CD8-positive, alpha-beta memory T cell (primary cell): ENCODE measurements at regions not wholly inside any gene's neighbourhood (a gene's known extent, or its start where the extent isn't known, plus 50 kb on each side); places are given as distances from the start of the nearest gene placed in this dataset.

ENCODE experiments used
- CTCF ChIA-PET: fragments of 350-600 bp; sonication (Branson Sonifier 250); formaldehyde crosslinking; loops from one replicate; lab custom pipeline; 2021; ENCODE audit warnings: antibody characterized with exemption; lab: Charles Lee
- POLR2A ChIA-PET: fragments of 350-600 bp; sonication (Branson Sonifier 250); formaldehyde crosslinking; loops from one replicate; lab custom pipeline; 2021; ENCODE audit warnings: antibody characterized with exemption; lab: Charles Lee
- DNase-seq, 5 donors: peaks; one replicate each; pipeline versions ENCODE4 v3.0.0 to v3.0.0-alpha.2; 2020 to 2022; ENCODE audit warnings: mixed read lengths in 1 of 5
- H3K27ac ChIP-seq: one replicate; pipeline ENCODE4 v1.7.0; 2013; ENCODE audit warnings: low read depth, mild to moderate bottlenecking, low read length, moderate library complexity
- H3K27me3 ChIP-seq: 2 replicates; pipeline ENCODE4 v1.7.0; 2013; ENCODE audit warnings: low read length, mild to moderate bottlenecking; ENCODE audit not compliant: insufficient read depth, poor library complexity, severe bottlenecking
- H3K36me3 ChIP-seq: 2 replicates; pipeline ENCODE4 v1.7.0; 2013; ENCODE audit warnings: mild to moderate bottlenecking, low read length, moderate library complexity; ENCODE audit not compliant: insufficient read depth
- H3K4me1 ChIP-seq: 2 replicates; pipeline ENCODE4 v1.7.0; 2013; ENCODE audit warnings: mild to moderate bottlenecking, low read length, moderate library complexity; ENCODE audit not compliant: insufficient read depth
- H3K4me3 ChIP-seq: 2 replicates; pipeline ENCODE4 v1.7.0; 2013; ENCODE audit warnings: mild to moderate bottlenecking, low read length
- H3K9me3 ChIP-seq: 2 replicates; pipeline ENCODE4 v1.7.0; 2013; ENCODE audit warnings: mild to moderate bottlenecking, low read length
- H3K27ac Mint-ChIP-seq, 8 donors: one replicate each; pipeline ENCODE4 v1.8.0; 2020 to 2021; ENCODE audit warnings: mixed read lengths in 8 of 8, mild to moderate bottlenecking in 6 of 8, inconsistent platforms in 3 of 8, moderate library complexity in 3 of 8
- H3K27me3 Mint-ChIP-seq, 2 donors: one replicate each; pipeline ENCODE4 v1.8.0; 2020 to 2021; ENCODE audit warnings: mixed read lengths in 2 of 2, mild to moderate bottlenecking in 1 of 2, moderate library complexity in 1 of 2
- H3K36me3 Mint-ChIP-seq, 3 donors: one replicate each; pipeline ENCODE4 v1.8.0; 2020 to 2021; ENCODE audit warnings: mixed read lengths in 3 of 3, inconsistent platforms in 1 of 3, mild to moderate bottlenecking in 1 of 3
- H3K4me1 Mint-ChIP-seq, 3 donors: one replicate each; pipeline ENCODE4 v1.8.0; 2020 to 2021; ENCODE audit warnings: mixed read lengths in 3 of 3, inconsistent platforms in 1 of 3, mild to moderate bottlenecking in 1 of 3
- H3K4me3 Mint-ChIP-seq, 7 donors: one replicate each; pipeline ENCODE4 v1.8.0; 2020 to 2021; ENCODE audit warnings: mixed read lengths in 7 of 7, mild to moderate bottlenecking in 6 of 7, moderate library complexity in 4 of 7, inconsistent platforms in 2 of 7
- H3K9me3 Mint-ChIP-seq, 5 donors: one replicate each; pipeline ENCODE4 v1.8.0; 2020 to 2022; ENCODE audit warnings: mixed read lengths in 5 of 5, mild to moderate bottlenecking in 3 of 5, moderate library complexity in 2 of 5, inconsistent platforms in 1 of 5

DNA sequence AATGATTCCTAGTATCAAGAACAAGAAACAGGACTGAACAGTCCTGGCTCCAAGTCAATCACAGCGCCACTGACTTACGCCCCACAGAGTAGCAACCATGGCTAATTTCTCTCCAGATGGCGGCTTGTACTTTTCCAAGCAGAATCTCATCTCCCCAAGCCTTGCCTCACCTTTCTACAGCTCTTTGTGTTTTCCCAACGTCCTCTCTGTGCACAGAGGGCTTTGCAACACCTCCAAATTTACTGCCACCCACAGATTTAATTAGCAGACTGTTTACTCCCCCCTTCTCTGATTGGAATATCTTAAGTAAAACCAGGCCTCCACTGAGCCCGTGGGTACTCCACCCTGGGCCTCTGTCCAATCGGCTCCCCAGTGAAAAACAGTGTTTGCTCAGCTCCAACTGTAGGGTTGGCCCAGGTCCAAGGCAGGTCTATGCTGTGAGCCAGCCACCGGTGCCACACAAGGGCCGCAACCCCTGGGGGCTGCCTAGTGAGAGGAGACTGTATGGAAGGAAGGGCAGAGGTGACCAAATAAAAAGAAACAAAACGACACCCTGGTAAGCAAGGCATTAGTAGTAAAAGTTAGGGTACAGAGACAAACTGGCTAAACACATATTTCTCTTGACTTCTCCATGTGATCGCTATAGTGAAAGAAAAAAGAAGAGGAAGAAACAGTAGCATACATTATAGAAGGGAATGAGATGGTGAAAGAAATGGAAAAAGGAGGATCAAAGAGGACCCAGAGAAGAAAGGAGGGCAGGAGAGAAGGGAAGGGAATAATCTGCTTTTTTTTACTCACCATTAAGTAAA lies 128.4 kb upstream of the SOD1 start:
- CTCF ChIA-PET: no interaction called here

DNA sequence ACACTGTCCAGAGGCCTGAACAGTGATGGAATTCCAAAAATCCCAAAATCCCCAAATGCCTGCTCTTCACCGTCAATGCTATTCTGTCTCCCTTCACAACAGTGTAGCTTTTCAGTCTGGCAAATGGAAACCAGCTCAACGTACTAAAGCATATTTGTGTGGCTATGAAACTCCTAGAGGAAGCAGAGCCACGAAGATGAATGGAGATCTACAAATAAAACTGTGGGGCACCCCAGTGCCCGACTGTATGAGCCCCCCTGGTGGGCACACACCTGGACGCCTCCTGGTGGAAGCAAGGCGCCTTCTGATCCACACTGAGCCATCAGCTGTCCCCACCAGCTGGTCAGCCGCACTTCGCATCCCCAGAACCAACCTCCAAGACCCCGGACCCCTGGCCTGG lies 129.1 kb upstream of the SOD1 start:
- H3K27ac ChIP-seq: no peak overlapping the region
- ChIA-PET CTCF (no interaction called here), POLR2A (no interaction called here)
- no peak for DNase-seq
- Mint-ChIP-seq H3K27ac (no peak overlapping the region), H3K9me3 (no peaks in the 10 kb centered on the region), H3K4me3 (no peak overlapping the region), H3K27me3 (peaks cover 0 to under 1% of the 10 kb centered on the region in 2 donors), H3K4me1 (peaks cover 0 to 14% (median 4%) of the 10 kb centered on the region in 3 donors), H3K36me3 (no peaks in the 10 kb centered on the region)
- no peaks in the 10 kb centered on the region for H3K9me3 ChIP-seq
- no peaks in the 10 kb centered on the region for H3K27me3 ChIP-seq
- no peaks in the 10 kb centered on the region for H3K36me3 ChIP-seq
- H3K4me3 ChIP-seq: no peak overlapping the region
- H3K4me1 ChIP-seq: no peaks in the 10 kb centered on the region

More for the DNA sequence above, 128.4 kb upstream of the SOD1 start:
- no peaks in the 10 kb centered on the region for H3K36me3 ChIP-seq
- peaks cover 0 to 5% of the 10 kb centered on the region in 2 donors for H3K27me3 Mint-ChIP-seq
- H3K27me3 ChIP-seq: no peaks in the 10 kb centered on the region
- H3K36me3 Mint-ChIP-seq: no peaks in the 10 kb centered on the region
- H3K27ac ChIP-seq: no peak overlapping the region
- H3K4me1 Mint-ChIP-seq: peaks cover 0 to 14% (median 4%) of the 10 kb centered on the region in 3 donors
- H3K4me3 Mint-ChIP-seq: no peak overlapping the region
- H3K9me3 ChIP-seq: no peaks in the 10 kb centered on the region
- no peak overlapping the region for H3K27ac Mint-ChIP-seq
- no peak overlapping the region for H3K4me3 ChIP-seq
- no peak for DNase-seq
- POLR2A ChIA-PET: no interaction called here
- H3K9me3 Mint-ChIP-seq: no peaks in the 10 kb centered on the region
- no peaks in the 10 kb centered on the region for H3K4me1 ChIP-seq

DNA sequence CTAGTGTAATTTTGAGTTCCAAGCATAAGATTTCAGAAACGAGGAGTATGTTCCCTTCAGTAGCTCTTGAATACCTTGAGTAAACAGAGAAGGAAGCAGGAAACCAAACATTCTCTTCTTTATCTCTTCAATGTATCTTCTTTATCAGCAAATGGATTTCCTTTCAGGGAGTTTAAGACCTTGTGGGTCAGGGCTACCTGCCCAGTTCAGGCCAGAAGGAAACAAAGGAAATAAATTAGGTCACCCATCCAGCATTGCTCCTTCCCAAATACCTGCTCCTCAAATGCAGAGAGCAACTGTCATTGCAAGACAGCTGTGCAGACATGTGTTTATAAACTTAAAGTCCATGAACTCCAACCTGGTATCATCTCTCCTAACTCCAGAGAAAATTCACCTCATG lies 130.1 kb upstream of the SOD1 start:
- peaks cover 0 to 14% (median 4%) of the 10 kb centered on the region in 3 donors for H3K4me1 Mint-ChIP-seq
- CTCF ChIA-PET: no interaction called here
- POLR2A ChIA-PET: no interaction called here

DNA sequence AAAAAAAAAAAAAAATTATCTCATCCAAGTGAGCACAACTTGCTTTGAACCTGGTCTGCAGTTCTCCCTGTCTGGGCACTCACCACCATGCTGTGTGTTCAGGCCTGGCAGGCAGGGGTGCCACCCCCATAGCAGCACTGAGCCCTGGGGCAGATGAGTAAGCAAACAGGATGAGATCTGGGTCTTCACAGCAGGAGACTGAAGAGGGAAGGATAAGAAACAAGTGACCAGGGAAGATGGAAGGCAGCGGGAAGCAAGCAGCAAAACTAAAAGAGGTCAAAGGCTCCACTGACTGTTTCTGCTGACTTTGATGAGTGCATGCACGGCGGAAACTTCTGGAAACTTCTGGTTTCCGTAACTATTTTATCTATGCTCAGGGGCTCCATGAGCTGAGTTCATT lies 133.5 kb upstream of the SOD1 start:
- H3K4me3 Mint-ChIP-seq: no peak overlapping the region
- DNase-seq: no peak
- Histone ChIP-seq H3K27ac (no peak overlapping the region), H3K9me3 (no peaks in the 10 kb centered on the region), H3K4me3 (no peak overlapping the region), H3K27me3 (no peaks in the 10 kb centered on the region), H3K4me1 (no peaks in the 10 kb centered on the region), H3K36me3 (no peaks in the 10 kb centered on the region)
- CTCF ChIA-PET: no interaction called here
- H3K9me3 Mint-ChIP-seq: no peaks in the 10 kb centered on the region
- peaks cover 0 to 14% (median 4%) of the 10 kb centered on the region in 3 donors for H3K4me1 Mint-ChIP-seq
- POLR2A ChIA-PET: no interaction called here
- H3K36me3 Mint-ChIP-seq: peaks cover 0 to 2% (median 0%) of the 10 kb centered on the region in 3 donors
- H3K27me3 Mint-ChIP-seq: no peaks in the 10 kb centered on the region
- H3K27ac Mint-ChIP-seq: peak overlapping the region in 2 of 8 donors; percentile 3 to 83

More for the DNA sequence above, 130.1 kb upstream of the SOD1 start:
- Histone ChIP-seq H3K27me3 (no peaks in the 10 kb centered on the region), H3K4me1 (no peaks in the 10 kb centered on the region), H3K4me3 (no peak overlapping the region), H3K9me3 (no peaks in the 10 kb centered on the region), H3K36me3 (no peaks in the 10 kb centered on the region), H3K27ac (no peak overlapping the region)
- Mint-ChIP-seq H3K27me3 (no peaks in the 10 kb centered on the region), H3K9me3 (no peaks in the 10 kb centered on the region), H3K27ac (peak overlapping the region in 1 of 8 donors; percentile 30), H3K36me3 (peaks cover 0 to 2% (median 0%) of the 10 kb centered on the region in 3 donors), H3K4me3 (no peak overlapping the region)
- no peak for DNase-seq

DNA sequence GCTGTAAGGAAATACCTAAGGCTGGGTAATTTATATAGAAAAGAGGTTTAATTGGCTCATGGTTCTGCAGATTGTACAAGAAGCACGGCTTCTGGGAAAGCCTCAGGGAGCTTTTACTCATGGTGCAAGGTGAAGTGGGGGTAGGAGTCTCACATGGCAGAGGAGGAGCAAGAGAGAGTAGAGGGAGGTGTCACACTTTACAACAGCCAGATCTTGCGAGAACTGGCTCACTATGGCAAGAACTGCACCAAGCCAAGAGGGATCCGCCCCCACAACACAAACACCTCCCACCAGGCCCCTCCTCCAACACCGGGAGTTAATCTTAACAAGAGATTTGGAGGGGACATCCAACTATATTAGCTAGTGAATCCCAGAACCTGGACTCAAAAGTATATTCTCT lies 135.4 kb upstream of the SOD1 start:
- DNase-seq: no peak
- Mint-ChIP-seq H3K27me3 (no peaks in the 10 kb centered on the region), H3K4me1 (peaks cover 0 to 1% (median 0%) of the 10 kb centered on the region in 3 donors), H3K27ac (no peak overlapping the region), H3K9me3 (no peaks in the 10 kb centered on the region), H3K36me3 (peaks cover 0 to 2% (median 0%) of the 10 kb centered on the region in 3 donors), H3K4me3 (no peak overlapping the region)
- Histone ChIP-seq H3K36me3 (no peaks in the 10 kb centered on the region), H3K4me1 (no peaks in the 10 kb centered on the region), H3K27me3 (no peaks in the 10 kb centered on the region), H3K27ac (no peak overlapping the region), H3K9me3 (no peaks in the 10 kb centered on the region), H3K4me3 (no peak overlapping the region)
- ChIA-PET POLR2A (no interaction called here), CTCF (no interaction called here)

DNA sequence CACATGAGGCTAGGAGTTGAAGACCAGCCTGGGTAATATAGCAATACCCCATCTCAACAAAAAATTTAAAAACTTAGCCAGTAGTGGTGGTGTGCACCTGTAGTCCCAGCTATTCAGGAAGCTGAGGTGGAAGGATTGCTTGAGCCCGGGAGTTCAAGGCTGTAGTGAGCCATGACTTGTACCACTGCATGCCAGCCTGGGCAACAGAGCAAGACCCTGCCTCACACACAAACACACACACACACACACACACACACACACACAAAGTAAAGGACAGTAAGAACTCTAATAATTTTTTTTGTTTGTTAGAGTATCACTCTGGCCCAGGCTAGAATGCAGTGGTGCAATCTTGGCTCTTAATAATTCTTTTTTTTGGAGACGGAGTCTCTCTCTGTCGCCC lies 138.0 kb upstream of the SOD1 start:
- no peak overlapping the region for H3K4me3 Mint-ChIP-seq
- Histone ChIP-seq H3K4me1 (no peaks in the 10 kb centered on the region), H3K4me3 (no peak overlapping the region), H3K9me3 (no peaks in the 10 kb centered on the region), H3K36me3 (no peaks in the 10 kb centered on the region), H3K27me3 (no peaks in the 10 kb centered on the region), H3K27ac (no peak overlapping the region)
- POLR2A ChIA-PET: no interaction called here
- peaks cover 0 to 4% (median 0%) of the 10 kb centered on the region in 5 donors for H3K9me3 Mint-ChIP-seq
- peaks cover 0 to 1% of the 10 kb centered on the region in 2 donors for H3K27me3 Mint-ChIP-seq
- H3K4me1 Mint-ChIP-seq: no peaks in the 10 kb centered on the region
- no peak overlapping the region for H3K27ac Mint-ChIP-seq
- no peak for DNase-seq
- CTCF ChIA-PET: no interaction called here
- peaks cover 0 to 2% (median 0%) of the 10 kb centered on the region in 3 donors for H3K36me3 Mint-ChIP-seq

DNA sequence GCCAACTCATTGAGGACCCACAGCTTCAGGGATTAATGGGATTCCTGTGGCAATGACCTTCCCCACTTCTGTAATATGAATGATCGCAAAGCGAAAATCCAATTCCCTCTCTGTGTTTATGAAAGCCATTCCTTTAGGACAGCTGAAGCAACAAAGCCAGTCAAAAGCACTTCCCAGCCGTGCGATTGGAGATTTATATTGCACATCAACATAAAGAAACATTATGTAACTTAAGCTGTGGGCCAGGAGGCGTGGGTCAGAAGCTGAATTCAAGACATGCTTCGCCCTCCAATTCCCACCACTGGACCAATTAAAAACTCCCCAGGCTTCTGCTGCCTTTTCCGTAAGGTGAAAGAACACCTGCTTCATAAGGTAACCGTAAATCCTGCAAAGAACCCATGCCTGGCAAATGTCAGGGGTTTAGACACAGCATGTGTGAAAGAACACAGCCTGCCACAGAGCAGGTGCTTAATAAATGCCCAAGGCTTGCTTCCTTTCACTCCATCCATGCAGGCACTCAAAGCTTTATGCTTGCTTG lies 138.9 kb upstream of the SOD1 start:
- Histone ChIP-seq H3K27me3 (no peaks in the 10 kb centered on the region), H3K9me3 (no peaks in the 10 kb centered on the region), H3K4me3 (no peak overlapping the region), H3K4me1 (no peaks in the 10 kb centered on the region), H3K27ac (no peak overlapping the region), H3K36me3 (no peaks in the 10 kb centered on the region)
- Mint-ChIP-seq H3K9me3 (peaks cover 0 to 4% (median 0%) of the 10 kb centered on the region in 5 donors), H3K27ac (no peak overlapping the region), H3K4me3 (no peak overlapping the region), H3K36me3 (peaks cover 0 to 2% (median 0%) of the 10 kb centered on the region in 3 donors), H3K4me1 (no peaks in the 10 kb centered on the region), H3K27me3 (peaks cover 0 to 3% of the 10 kb centered on the region in 2 donors)
- DNase-seq: no peak
- POLR2A ChIA-PET: no interaction called here
- CTCF ChIA-PET: no interaction called here

DNA sequence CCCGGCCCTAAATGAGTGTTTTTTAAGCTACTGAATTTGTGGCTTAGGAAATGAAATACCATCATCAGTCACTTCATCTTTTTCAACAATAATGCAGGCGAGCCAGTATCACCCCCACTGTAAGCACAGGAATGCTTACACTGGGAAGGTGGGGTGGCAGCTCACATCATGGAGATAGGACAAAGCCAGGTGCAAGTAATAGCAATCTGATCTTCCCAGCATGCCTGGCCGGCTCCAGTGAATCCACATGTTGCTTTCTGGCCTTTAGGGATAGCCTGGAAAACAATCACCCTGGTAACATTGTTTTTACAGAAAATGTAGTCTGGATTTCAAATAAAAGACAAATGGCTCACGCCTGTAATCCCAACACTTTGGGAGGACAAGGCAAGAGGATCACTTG lies 140.9 kb upstream of the SOD1 start:
- Histone ChIP-seq H3K4me3 (no peak overlapping the region), H3K36me3 (no peaks in the 10 kb centered on the region), H3K27me3 (no peaks in the 10 kb centered on the region), H3K4me1 (no peaks in the 10 kb centered on the region), H3K27ac (no peak overlapping the region), H3K9me3 (no peaks in the 10 kb centered on the region)
- no peaks in the 10 kb centered on the region for H3K36me3 Mint-ChIP-seq
- ChIA-PET POLR2A (no interaction called here), CTCF (no interaction called here)
- DNase-seq: no peak
- peaks cover 5 to 6% of the 10 kb centered on the region in 2 donors for H3K27me3 Mint-ChIP-seq
- peaks cover 0 to 4% (median 0%) of the 10 kb centered on the region in 5 donors for H3K9me3 Mint-ChIP-seq
- no peak overlapping the region for H3K4me3 Mint-ChIP-seq
- no peaks in the 10 kb centered on the region for H3K4me1 Mint-ChIP-seq
- H3K27ac Mint-ChIP-seq: no peak overlapping the region
